Stimulated activated CD4-positive, alpha-beta T cell treated with anti-CD3 and anti-CD28 coated beads, Interleukin-1b, Interleukin-23, amount 100 ng/mL, for 1 hour (primary cell): ENCODE measurements at regions not wholly inside any gene's neighbourhood (a gene's known extent, or its start where the extent isn't known, plus 50 kb on each side); places are given as distances from the start of the nearest gene placed in this dataset.

Experiments
- DNase-seq, 2 donors: peaks; one replicate each; pipeline ENCODE4 v3.0.0-alpha.2; 2020; ENCODE audit warnings: low read depth in 2 of 2

GRCh38 chr2:42901076-42901640 is 108.8 kb upstream of the HAAO start:
- no peak for DNase-seq

GRCh38 chr2:42900289-42900891 is 108.0 kb upstream of the HAAO start:
- DNase-seq = no peak

GRCh38 chr2:42897358-42897757 is 105.0 kb upstream of the HAAO start:
- DNase-seq = no peak

- DNase-seq = no peak
Measured at GRCh38 chr2:42895791-42896135, 103.4 kb upstream of the HAAO start.

- no peak for DNase-seq
Measured at GRCh38 chr2:42895134-42895790, 102.9 kb upstream of the HAAO start.

- no peak for DNase-seq
Measured at GRCh38 chr2:42893047-42893758, 100.8 kb upstream of the HAAO start.

- no peak for DNase-seq
Measured at GRCh38 chr2:42890791-42891355, 98.5 kb upstream of the HAAO start.

GRCh38 chr2:42888321-42889245 is 96.2 kb upstream of the HAAO start:
- no peak for DNase-seq

- no peak for DNase-seq
Measured at GRCh38 chr2:42886921-42887320, 94.5 kb upstream of the HAAO start.

- no peak for DNase-seq
Measured at GRCh38 chr2:42882756-42883155, 90.4 kb upstream of the HAAO start.

- DNase-seq = no peak
Measured at GRCh38 chr2:42881732-42882131, 89.3 kb upstream of the HAAO start.

GRCh38 chr2:42880738-42881690 is 88.6 kb upstream of the HAAO start:
- DNase-seq = no peak

- no peak for DNase-seq
Measured at GRCh38 chr2:42879913-42880737, 87.7 kb upstream of the HAAO start.

GRCh38 chr2:42879121-42879705 is 86.8 kb upstream of the HAAO start:
- no peak for DNase-seq

GRCh38 chr2:42878581-42878980 is 86.2 kb upstream of the HAAO start:
- no peak for DNase-seq

- no peak for DNase-seq
Measured at GRCh38 chr2:42877936-42878335, 85.6 kb upstream of the HAAO start.

GRCh38 chr2:42877511-42877910 is 85.1 kb upstream of the HAAO start:
- no peak for DNase-seq

- no peak for DNase-seq
Measured at GRCh38 chr2:42876326-42876751, 84.0 kb upstream of the HAAO start.

- no peak for DNase-seq
Measured at GRCh38 chr2:42875880-42876279, 83.5 kb upstream of the HAAO start.
